Activated naive CD8-positive, alpha-beta T cell treated with anti-CD3 and anti-CD28 coated beads, Interleukin-2, amount 50 U/mL, for 24 hours (primary cell): ENCODE measurements at regions not wholly inside any gene's neighbourhood (a gene's known extent, or its start where the extent isn't known, plus 50 kb on each side); places are given as distances from the start of the nearest gene placed in this dataset.
"Not testable (repeated sequence)": the region's sequence is repeated elsewhere in the genome, so short reads cannot be mapped to it uniquely, and the experiment has no call there.

ENCODE experiments used
- ATAC-seq: fragments of 150-1000 bp; cut with Tn5 transposase; one replicate; pipeline ENCODE4 v1.10.0; 2021
- DNase-seq: peaks from one replicate; pipeline ENCODE4 v3.0.0; 2021
- H3K27ac Mint-ChIP-seq: one replicate; pipeline ENCODE4 v1.8.0; 2021; ENCODE audit warnings: mild to moderate bottlenecking, mixed read lengths
- H3K27me3 Mint-ChIP-seq: one replicate; pipeline ENCODE4 v1.8.0; 2021; ENCODE audit warnings: mixed read lengths
- H3K36me3 Mint-ChIP-seq: one replicate; pipeline ENCODE4 v1.8.0; 2021; ENCODE audit warnings: low read depth, mixed read lengths
- H3K4me1 Mint-ChIP-seq: one replicate; pipeline ENCODE4 v1.8.0; 2021; ENCODE audit warnings: mixed read lengths
- H3K4me3 Mint-ChIP-seq: one replicate; pipeline ENCODE4 v1.8.0; 2021; ENCODE audit warnings: mild to moderate bottlenecking, moderate library complexity, mixed read lengths
- H3K9me3 Mint-ChIP-seq: one replicate; pipeline ENCODE4 v1.8.0; 2021; ENCODE audit warnings: mixed read lengths

DNA sequence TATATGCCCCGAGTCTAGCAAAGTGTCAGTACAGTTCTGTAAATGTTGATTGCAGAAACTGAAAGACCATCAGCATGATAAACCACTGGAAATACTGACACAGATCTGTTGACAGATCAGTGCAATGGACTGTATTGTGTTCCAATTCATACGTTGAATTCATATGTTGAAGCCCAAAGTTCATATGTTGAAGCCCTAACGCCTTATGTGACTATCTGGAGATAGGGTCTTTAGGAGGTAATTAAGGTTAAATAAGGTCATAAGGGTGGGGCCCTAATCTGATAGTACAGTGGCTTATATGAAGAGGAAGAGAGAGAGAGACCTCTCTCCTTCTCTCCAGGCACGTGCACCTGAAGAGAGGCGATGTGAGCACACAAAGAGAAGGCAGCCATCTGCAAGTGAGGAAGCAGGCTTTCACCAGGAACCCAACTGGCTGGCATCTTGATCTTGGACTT, 144.7 kb downstream of the MRPL39 start:
- DNase-seq (no peak), ATAC-seq (peak; percentile 75)
- Mint-ChIP-seq H3K4me3 (peak overlapping the region; percentile 67), H3K36me3 (peaks cover 32% of the 10 kb centered on the region), H3K27me3 (no peaks in the 10 kb centered on the region), H3K4me1 (peaks cover 88% of the 10 kb centered on the region), H3K27ac (peak overlapping the region; percentile 99), H3K9me3 (peaks cover 11% of the 10 kb centered on the region)

DNA sequence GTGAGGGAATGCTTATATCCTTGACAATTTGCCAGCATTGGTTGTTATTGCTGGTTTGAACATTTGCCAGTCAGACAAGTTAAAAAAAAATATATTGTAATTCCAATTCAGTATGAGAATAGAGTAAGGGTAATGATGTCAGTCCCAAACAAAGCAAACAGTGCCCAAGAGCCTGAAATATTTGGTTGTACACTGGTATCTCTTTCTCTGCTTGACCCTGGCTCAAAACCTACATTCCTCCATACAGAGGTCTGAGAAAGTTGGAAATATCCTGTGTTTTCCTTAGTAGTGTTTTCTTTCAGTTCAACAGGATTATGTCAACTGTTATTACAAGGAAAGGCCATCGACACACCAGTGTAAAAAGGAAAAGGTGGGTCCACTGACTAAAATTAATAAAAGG, 145.6 kb downstream of the MRPL39 start:
- peaks cover 8% of the 10 kb centered on the region for H3K9me3 Mint-ChIP-seq
- H3K36me3 Mint-ChIP-seq, result peaks cover 25% of the 10 kb centered on the region
- ATAC-seq (no peak), DNase-seq (no peak)
- no peaks in the 10 kb centered on the region for H3K27me3 Mint-ChIP-seq
- H3K27ac Mint-ChIP-seq, result peak overlapping the region; percentile 99
- peaks cover 88% of the 10 kb centered on the region for H3K4me1 Mint-ChIP-seq
- peak overlapping the region; percentile 3 for H3K4me3 Mint-ChIP-seq

DNA sequence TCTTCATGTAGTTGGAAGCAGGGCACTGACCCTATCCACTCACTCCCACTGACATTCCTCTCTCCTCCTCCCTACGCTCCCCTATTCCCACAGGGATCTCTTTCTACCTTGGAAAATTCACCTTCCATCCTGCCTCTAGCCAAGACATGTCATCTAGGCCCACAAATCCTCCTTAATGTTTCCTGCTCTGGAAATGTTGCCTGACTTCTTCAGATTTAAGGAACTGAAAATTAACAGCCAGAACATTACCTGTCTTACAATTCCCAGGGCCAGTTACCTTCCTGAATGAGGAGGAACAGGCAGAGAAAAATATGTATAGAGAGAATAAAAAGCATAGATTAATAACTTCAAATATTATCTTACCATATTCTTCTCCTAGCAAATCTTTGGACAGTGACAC, 147.3 kb downstream of the MRPL39 start:
- H3K36me3 Mint-ChIP-seq, result peaks cover 29% of the 10 kb centered on the region
- ATAC-seq, result no peak
- no peak for DNase-seq
- H3K27me3 Mint-ChIP-seq, result no peaks in the 10 kb centered on the region
- H3K4me1 Mint-ChIP-seq, result peaks cover 92% of the 10 kb centered on the region
- peak overlapping the region; percentile 42 for H3K4me3 Mint-ChIP-seq
- H3K9me3 Mint-ChIP-seq, result peaks cover 8% of the 10 kb centered on the region
- H3K27ac Mint-ChIP-seq, result peak overlapping the region; percentile 99

DNA sequence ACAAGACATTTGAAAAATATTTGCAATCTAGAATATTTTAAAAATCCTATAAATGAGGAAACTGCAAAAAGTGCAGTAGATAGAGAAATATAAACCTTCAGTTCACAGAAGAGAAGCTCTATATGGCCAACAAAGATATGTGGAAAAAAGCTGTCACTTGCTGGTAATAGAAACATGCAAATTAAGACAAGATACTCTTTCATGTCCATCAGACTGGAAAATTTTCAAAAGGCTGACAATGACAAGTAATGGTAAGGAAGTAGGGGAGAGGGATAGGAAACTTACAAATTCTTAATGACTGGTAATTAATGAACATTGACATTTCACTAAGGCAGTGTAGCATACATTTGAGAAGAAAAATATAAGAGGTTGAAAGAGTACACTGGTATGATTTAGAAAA, 147.9 kb downstream of the MRPL39 start:
- DNase-seq (no peak), ATAC-seq (peak; percentile 6)
- no peaks in the 10 kb centered on the region for H3K27me3 Mint-ChIP-seq
- H3K4me1 Mint-ChIP-seq, result peaks cover 92% of the 10 kb centered on the region
- peaks cover 29% of the 10 kb centered on the region for H3K36me3 Mint-ChIP-seq
- peak overlapping the region; percentile 99 for H3K27ac Mint-ChIP-seq
- H3K4me3 Mint-ChIP-seq, result peak overlapping the region; percentile 54
- peaks cover 9% of the 10 kb centered on the region for H3K9me3 Mint-ChIP-seq

DNA sequence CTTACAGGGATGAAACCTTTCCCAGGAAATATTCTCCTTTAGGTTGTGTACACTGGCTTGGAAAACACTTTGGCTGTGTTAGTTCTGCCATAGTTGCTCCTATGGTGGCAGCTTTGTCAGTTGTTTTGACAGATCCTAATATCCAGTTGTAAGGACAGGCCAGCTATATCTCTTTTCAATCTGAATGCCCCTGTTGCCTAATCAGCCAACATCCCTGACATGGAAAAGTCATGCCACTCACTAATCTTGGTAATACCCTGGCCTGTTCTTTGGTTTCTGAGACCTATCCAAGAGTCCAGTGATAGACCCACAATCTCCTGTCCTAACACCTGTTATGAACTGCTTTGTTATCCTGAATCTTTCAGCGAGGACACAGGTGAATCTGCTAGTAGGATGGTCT, 148.8 kb downstream of the MRPL39 start:
- H3K27me3 Mint-ChIP-seq, result no peaks in the 10 kb centered on the region
- DNase-seq (no peak), ATAC-seq (no peak)
- H3K27ac Mint-ChIP-seq, result peak overlapping the region; percentile 99
- peaks cover 38% of the 10 kb centered on the region for H3K36me3 Mint-ChIP-seq
- peaks cover 17% of the 10 kb centered on the region for H3K9me3 Mint-ChIP-seq
- H3K4me1 Mint-ChIP-seq, result peaks cover 92% of the 10 kb centered on the region
- H3K4me3 Mint-ChIP-seq, result peak overlapping the region; percentile 32

DNA sequence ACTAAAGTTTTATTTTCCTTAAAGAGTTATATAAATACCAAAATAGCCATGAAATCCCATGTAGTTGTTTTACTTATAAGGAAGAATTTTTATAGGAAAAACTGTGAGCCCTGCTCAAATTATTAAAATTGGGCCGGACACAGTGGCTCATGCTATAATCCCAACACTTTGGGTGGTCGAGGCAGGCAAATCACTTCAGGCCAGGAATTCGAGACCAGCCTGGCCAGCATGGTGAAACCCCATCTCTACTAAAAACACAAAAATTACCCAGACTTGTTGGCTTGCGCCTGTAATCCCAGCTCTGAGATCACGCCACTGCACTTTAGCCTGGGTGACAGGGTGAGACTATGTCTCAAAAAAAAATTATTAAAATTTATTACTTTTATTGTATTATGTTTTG, 149.3 kb downstream of the MRPL39 start:
- peak; percentile 17 for DNase-seq
- Mint-ChIP-seq H3K27ac (peak overlapping the region; percentile 99), H3K9me3 (peaks cover 22% of the 10 kb centered on the region), H3K27me3 (no peaks in the 10 kb centered on the region), H3K4me1 (peaks cover 92% of the 10 kb centered on the region), H3K36me3 (peaks cover 39% of the 10 kb centered on the region), H3K4me3 (no peak overlapping the region)
- ATAC-seq, result no peak

DNA sequence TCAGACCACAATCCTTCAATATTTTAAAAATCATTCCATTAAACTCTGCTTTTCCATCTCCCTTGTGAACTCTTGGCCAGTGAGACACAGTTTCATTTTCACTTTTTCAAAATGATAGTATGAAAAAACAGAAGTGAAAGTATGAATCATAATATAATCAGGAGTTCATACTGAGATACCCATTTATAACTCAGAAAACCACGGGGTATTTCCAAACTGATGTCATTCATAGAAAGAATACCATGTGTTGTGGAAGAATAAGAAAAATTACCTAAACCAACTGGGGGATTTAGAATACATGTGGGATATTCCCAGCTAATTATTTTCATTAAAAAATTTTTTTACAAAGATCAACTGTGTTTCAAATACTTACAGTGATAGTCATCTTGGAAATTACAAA, 149.9 kb downstream of the MRPL39 start:
- DNase-seq (no peak), ATAC-seq (peak; percentile 51)
- Mint-ChIP-seq H3K27me3 (no peaks in the 10 kb centered on the region), H3K9me3 (peaks cover 22% of the 10 kb centered on the region), H3K4me1 (peaks cover 89% of the 10 kb centered on the region), H3K36me3 (peaks cover 39% of the 10 kb centered on the region), H3K4me3 (peak overlapping the region; percentile 74), H3K27ac (peak overlapping the region; percentile 99)

DNA sequence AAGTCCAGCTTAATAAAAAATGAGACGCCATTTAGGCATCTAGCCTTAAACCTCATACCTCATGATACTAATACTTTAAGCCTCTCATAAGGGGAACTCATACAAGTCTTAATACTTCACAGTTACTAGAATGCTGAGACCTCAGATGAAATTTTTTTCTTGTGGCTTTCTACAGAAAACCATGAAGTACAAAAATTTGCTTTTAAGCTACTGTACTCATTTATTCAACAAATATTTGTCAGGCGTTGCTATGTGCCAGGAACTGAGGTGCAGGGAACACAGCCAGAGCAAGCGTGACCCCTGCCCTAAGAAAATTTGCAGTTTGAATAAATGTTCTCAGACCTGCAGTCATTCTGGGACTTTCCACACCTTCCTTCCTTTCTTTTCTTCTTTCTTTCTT, 150.6 kb downstream of the MRPL39 start:
- H3K9me3 Mint-ChIP-seq, result peaks cover 22% of the 10 kb centered on the region
- H3K27me3 Mint-ChIP-seq, result no peaks in the 10 kb centered on the region
- peaks cover 41% of the 10 kb centered on the region for H3K36me3 Mint-ChIP-seq
- peak overlapping the region; percentile 74 for H3K4me3 Mint-ChIP-seq
- peaks cover 88% of the 10 kb centered on the region for H3K4me1 Mint-ChIP-seq
- ATAC-seq, result peak; percentile 75
- peak; percentile 43 for DNase-seq
- H3K27ac Mint-ChIP-seq, result peak overlapping the region; percentile 99

DNA sequence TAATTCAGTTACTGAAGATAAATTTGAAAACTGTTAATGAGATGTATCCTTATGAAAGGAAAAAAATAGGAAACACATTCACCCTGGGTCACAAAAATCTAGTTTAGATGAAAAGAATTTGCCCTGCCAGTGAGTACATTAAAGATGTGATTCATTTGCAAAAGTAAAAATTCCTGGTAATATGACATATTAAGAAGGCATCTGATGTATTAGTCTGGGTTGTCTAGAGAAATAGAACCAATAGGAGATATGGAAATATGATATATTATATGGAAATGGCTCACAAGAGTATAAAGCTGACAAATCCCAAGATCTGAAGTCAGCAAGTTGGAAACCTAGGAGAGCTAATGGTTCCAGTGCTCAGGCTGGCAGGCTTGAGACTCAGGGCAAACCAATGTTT, 153.8 kb downstream of the MRPL39 start:
- no peak for DNase-seq
- H3K36me3 Mint-ChIP-seq, result peaks cover 50% of the 10 kb centered on the region
- H3K9me3 Mint-ChIP-seq, result peaks cover 18% of the 10 kb centered on the region
- ATAC-seq, result no peak
- peaks cover 67% of the 10 kb centered on the region for H3K4me1 Mint-ChIP-seq
- no peak overlapping the region for H3K4me3 Mint-ChIP-seq
- no peaks in the 10 kb centered on the region for H3K27me3 Mint-ChIP-seq
- peak overlapping the region; percentile 67 for H3K27ac Mint-ChIP-seq

DNA sequence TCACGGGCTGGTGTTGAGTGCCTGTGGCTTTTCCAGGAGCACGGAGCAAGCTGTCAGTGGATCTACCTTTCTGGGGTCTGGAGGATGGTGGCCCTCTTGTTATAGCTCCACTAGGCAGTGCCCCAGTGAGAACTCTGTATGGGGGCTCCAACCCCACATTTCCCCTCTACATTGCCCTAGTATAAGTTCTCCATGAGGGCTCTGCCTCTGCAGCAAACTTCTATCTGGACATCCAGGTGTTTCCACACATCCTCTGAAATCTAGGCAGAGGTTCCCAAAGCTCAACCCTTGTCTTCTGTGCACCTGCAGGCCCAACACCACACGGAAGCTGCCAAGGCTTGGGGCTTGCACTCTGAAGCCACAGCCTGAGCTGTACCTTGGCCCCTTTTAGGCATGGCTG, 157.3 kb downstream of the MRPL39 start:
- no peak for DNase-seq
- Mint-ChIP-seq H3K9me3 (peaks cover 18% of the 10 kb centered on the region), H3K4me3 (no peak overlapping the region), H3K36me3 (peaks cover 44% of the 10 kb centered on the region), H3K27ac (no peak overlapping the region), H3K4me1 (peaks cover 36% of the 10 kb centered on the region), H3K27me3 (no peaks in the 10 kb centered on the region)
- ATAC-seq, result no peak

DNA sequence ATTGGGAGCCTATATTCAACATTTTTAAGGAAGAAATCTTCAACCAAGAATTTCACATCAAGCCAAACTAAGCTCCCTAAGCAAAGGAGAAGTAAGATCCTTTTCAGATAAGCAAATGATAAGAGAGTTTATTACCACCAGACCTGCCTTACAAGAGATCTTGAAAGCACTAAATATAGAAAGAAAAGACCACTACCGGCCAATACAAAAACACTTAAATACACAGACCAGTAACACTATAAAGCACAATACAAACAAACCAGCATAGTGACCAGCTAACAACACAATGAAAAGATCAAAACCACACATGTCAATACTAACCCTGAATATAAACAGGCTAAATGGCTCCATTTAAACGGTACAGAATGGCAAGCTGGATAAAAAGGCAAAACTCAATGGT, 165.4 kb downstream of the MRPL39 start:
- Mint-ChIP-seq H3K27ac (no peak overlapping the region), H3K9me3 (peaks cover 9% of the 10 kb centered on the region), H3K4me1 (peaks cover 2% of the 10 kb centered on the region), H3K36me3 (peaks cover 11% of the 10 kb centered on the region), H3K27me3 (no peaks in the 10 kb centered on the region), H3K4me3 (no peak overlapping the region)
- DNase-seq, result no peak
- no peak for ATAC-seq

DNA sequence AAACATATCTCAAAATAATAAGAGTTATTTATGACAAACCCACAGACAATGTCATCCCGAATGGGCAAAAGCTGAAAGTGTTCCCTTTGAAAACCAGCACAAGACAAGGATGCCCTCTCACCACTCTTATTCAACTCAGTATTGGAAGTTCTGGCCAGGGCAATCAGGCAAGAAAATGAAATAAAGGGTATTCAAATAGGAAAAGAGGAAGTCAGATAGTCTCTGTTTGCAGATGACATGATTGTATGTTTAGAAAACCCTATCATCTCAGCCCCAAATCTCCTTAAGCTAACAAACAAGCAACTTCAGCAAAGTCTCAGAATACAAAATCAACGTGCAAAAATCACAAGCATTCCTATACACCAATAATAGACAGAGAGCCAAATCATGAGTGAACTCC, 169.8 kb downstream of the MRPL39 start:
- not testable (repeated sequence) for ATAC-seq, H3K4me3 Mint-ChIP-seq, DNase-seq, H3K27ac Mint-ChIP-seq, H3K9me3 Mint-ChIP-seq, H3K27me3 Mint-ChIP-seq
- Mint-ChIP-seq H3K4me1 (peaks cover 11% of the 10 kb centered on the region), H3K36me3 (peaks cover 17% of the 10 kb centered on the region)

DNA sequence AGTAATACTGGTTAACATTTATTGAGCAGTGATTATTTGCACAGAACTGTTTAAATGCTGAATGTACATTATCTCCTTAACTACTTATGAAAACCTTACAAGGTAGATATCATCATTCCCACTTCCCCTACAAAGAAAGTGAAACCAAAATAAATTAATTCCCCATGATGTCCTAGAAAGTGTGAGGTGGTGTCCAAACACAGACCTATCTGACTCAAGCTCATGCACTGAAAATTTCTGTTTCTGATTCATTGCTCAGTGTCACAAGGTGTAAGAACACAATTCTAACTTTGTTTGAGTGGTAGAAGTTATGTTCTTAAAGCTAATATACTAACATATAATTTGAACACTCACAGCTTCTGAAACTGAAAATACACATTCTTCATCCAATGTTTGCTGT, 178.7 kb downstream of the MRPL39 start:
- DNase-seq (no peak), ATAC-seq (peak; percentile 96)
- Mint-ChIP-seq H3K27me3 (no peaks in the 10 kb centered on the region), H3K27ac (peak overlapping the region; percentile 93), H3K9me3 (peaks cover 4% of the 10 kb centered on the region), H3K4me1 (peaks cover 62% of the 10 kb centered on the region), H3K36me3 (peaks cover 13% of the 10 kb centered on the region), H3K4me3 (peak overlapping the region; percentile 61)

DNA sequence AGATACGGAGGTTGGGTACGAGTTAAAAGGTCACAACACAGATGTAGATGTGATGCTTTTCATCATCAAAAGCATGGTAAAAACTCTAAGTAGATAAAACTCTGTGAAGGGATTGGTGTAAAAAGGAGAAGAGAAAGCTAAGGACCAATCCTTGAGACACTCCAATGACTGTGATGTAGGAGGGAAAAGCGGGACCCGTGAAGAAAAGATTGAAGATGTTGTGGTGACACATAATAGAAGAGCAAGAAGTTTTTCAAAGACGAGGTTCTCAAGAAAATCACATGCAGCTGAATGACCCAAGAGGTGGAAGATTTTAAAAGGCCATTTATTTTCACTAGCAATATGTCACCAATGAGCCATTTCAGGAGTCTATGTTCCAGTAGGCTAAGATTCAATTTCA, 179.5 kb downstream of the MRPL39 start:
- no peaks in the 10 kb centered on the region for H3K27me3 Mint-ChIP-seq
- ATAC-seq (no peak), DNase-seq (no peak)
- H3K4me1 Mint-ChIP-seq, result peaks cover 66% of the 10 kb centered on the region
- peaks cover 13% of the 10 kb centered on the region for H3K36me3 Mint-ChIP-seq
- peak overlapping the region; percentile 93 for H3K27ac Mint-ChIP-seq
- peaks cover 4% of the 10 kb centered on the region for H3K9me3 Mint-ChIP-seq
- peak overlapping the region; percentile 61 for H3K4me3 Mint-ChIP-seq

DNA sequence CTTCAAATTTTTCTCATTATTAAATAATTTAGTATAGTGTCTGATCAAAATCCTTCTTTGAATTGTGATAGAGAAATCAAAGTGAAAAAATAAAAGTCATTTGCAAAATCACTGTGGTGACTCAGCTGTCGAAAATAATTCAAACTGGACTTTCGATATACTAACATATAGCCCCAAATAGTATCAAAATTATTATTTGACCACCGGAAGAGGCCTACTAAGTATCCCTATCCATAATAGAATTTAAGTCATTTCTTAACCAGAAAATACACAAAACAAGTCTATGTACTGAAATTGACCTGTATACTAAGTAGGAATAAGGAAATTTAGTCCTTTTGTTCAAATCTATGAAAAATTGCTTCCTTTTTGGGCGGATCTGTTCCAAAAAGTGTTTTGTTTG, 180.7 kb downstream of the MRPL39 start:
- Mint-ChIP-seq H3K4me1 (peaks cover 75% of the 10 kb centered on the region), H3K4me3 (no peak overlapping the region), H3K27me3 (no peaks in the 10 kb centered on the region), H3K9me3 (no peaks in the 10 kb centered on the region), H3K27ac (no peak overlapping the region), H3K36me3 (peaks cover 10% of the 10 kb centered on the region)
- ATAC-seq (no peak), DNase-seq (no peak)

DNA sequence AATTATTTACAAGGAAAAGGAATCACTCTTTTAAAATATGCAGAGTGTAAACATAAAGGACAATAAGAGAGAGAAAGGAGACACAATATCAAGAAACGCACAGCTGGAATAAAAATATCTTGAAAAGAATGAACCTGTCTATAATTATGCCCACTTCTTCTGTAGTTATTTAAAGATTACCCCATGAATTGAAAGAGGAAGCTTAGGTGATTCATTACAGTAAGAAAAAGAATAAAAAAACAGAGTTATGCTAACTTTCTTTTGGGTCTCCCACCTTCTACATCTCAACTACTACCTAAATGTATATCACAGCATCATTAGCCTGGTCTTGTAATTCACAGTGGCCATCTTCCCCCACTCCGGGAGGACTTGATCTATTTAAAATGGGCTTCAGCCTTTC, 182.1 kb downstream of the MRPL39 start:
- Mint-ChIP-seq H3K27me3 (no peaks in the 10 kb centered on the region), H3K36me3 (peaks cover 11% of the 10 kb centered on the region), H3K9me3 (no peaks in the 10 kb centered on the region), H3K4me3 (peak overlapping the region; percentile 76), H3K27ac (peak overlapping the region; percentile 86), H3K4me1 (peaks cover 87% of the 10 kb centered on the region)
- ATAC-seq (no peak), DNase-seq (no peak)
